Esophagus squamous epithelium (tissue), 5 donors: ENCODE measurements at regions not wholly inside any gene's neighbourhood (a gene's known extent, or its start where the extent isn't known, plus 50 kb on each side); places are given as distances from the start of the nearest gene placed in this dataset.

Source experiments
- DNase-seq: peaks from one replicate; lab custom pipeline; 2025; lab: John Stamatoyannopoulos, UW
- H3K27ac ChIP-seq, 4 donors: fragments of 200-600 bp; sonication (generic); one replicate each; pipeline ENCODE4 v1.5.1; 2016 to 2019; ENCODE audit warnings: mild to moderate bottlenecking in 1 of 4
- H3K27me3 ChIP-seq, 4 donors: fragments of 200-600 bp; sonication (generic); 1 replicate in 3 of 4; 2 replicates in 1 of 4; pipeline versions ENCODE4 v1.5.1 to v1.6.0; 2017 to 2021; ENCODE audit warnings: antibody characterized with exemption in 1 of 4
- H3K36me3 ChIP-seq, 3 donors: fragments of 200-600 bp; sonication (generic); one replicate each; pipeline ENCODE4 v1.5.1; 2016 to 2019
- H3K4me1 ChIP-seq, 3 donors: fragments of 200-600 bp; sonication (generic); one replicate each; pipeline ENCODE4 v1.5.1; 2017 to 2019
- H3K4me3 ChIP-seq, 4 donors: fragments of 200-600 bp; sonication (generic); 1 replicate in 3 of 4; 2 replicates in 1 of 4; pipeline ENCODE4 v1.5.1; 2016 to 2019; ENCODE audit warnings: mild to moderate bottlenecking in 2 of 4, moderate library complexity in 1 of 4
- H3K9me3 ChIP-seq, 3 donors: fragments of 200-600 bp; sonication (generic); one replicate each; pipeline ENCODE4 v1.5.1; 2016 to 2019
- POLR2A ChIP-seq, 4 donors: fragments of 450-650 bp; IDR thresholded peaks; one replicate each; pipeline ENCODE4 v1.6.1; 2017; ENCODE audit warnings: antibody characterized with exemption in 4 of 4, mild to moderate bottlenecking in 4 of 4, moderate library complexity in 3 of 4
- WGBS, 2 donors: methylation state at CpG; one replicate each; pipeline ENCODE4 v1.1.5; 2018; 5-methylcytosine and 5-hydroxymethylcytosine counted together
- intact Hi-C: fragments of 100-400 bp; cut with DNase I; formaldehyde crosslinking; loops from one replicate; pipeline ENCODE4 v1.15.0; 2022
- TF ChIP-seq, protein P1 (sequence below), 6 experiments: fragments of 450-650 bp in 4 of 6; fragments of 200-600 bp in 2 of 6; sonication (generic) in 2 of 6; IDR thresholded peaks; one replicate each; pipeline ENCODE4 v1.5.1; 2016 to 2019; ENCODE audit warnings: antibody characterized with exemption in 6 of 6, mild to moderate bottlenecking in 4 of 6, moderate library complexity in 4 of 6
- donor health status: DM: yes; HTN: yes; CAD: no.

DNA sequence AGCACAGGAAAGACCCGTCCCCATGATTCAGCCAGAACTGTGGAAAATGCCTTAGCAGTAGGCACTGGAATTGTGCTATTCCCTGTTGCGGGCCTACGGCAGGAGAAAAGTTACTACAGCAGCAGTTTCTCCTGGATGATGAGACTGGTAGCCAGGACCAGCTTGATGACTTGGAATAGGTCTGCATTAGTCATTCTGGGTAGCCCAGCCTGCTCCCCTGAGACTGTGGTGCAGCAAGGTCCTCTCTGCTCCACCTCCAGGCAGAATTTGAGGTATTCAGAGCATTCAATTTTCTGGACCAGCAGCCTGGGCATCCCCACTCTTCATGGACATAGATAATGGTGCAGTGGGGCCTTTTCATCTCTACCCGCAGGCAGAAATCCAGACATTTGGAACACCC lies 490.0 kb downstream of the SH2D4B start:
- DNase-seq: no peak
- no peaks in the 10 kb centered on the region for H3K4me1 ChIP-seq
- H3K27ac ChIP-seq: no peak overlapping the region
- WGBS, 2 donors: 79 to 100% methylated on average over 1 to 3 of the region's 4 CpGs
- TF ChIP-seq POLR2A (IDR thresholded peaks at IDR 0.05): no peak
- TF ChIP-seq, protein P1, sequence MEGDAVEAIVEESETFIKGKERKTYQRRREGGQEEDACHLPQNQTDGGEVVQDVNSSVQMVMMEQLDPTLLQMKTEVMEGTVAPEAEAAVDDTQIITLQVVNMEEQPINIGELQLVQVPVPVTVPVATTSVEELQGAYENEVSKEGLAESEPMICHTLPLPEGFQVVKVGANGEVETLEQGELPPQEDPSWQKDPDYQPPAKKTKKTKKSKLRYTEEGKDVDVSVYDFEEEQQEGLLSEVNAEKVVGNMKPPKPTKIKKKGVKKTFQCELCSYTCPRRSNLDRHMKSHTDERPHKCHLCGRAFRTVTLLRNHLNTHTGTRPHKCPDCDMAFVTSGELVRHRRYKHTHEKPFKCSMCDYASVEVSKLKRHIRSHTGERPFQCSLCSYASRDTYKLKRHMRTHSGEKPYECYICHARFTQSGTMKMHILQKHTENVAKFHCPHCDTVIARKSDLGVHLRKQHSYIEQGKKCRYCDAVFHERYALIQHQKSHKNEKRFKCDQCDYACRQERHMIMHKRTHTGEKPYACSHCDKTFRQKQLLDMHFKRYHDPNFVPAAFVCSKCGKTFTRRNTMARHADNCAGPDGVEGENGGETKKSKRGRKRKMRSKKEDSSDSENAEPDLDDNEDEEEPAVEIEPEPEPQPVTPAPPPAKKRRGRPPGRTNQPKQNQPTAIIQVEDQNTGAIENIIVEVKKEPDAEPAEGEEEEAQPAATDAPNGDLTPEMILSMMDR (IDR thresholded peaks at IDR 0.05): no peak
- H3K27me3 ChIP-seq: no peaks in the 10 kb centered on the region
- H3K36me3 ChIP-seq: no peaks in the 10 kb centered on the region
- intact Hi-C loops: no loop called here
- H3K4me3 ChIP-seq: no peak overlapping the region
- no peaks in the 10 kb centered on the region for H3K9me3 ChIP-seq

DNA sequence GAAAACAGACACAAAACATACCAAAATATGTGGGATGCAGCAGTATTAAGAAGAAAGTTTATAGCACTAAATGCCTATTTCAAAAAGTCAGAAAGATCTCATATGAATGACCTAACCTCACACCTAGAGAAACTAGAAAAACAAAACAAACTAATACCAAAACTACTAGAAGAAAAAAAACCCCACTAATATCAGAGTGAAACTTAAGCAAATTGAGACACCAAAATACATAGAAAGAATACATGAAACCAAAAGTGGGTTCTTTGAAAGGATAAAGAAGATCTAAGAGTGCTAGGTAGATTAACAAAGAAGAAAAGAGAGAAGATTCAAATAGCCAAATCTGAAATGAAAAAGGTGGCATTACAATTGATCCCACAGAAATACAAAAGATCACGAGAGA lies 494.1 kb downstream of the SH2D4B start:
- Histone ChIP-seq H3K36me3 (no peaks in the 10 kb centered on the region), H3K27me3 (no peaks in the 10 kb centered on the region), H3K9me3 (no peaks in the 10 kb centered on the region), H3K4me1 (no peaks in the 10 kb centered on the region), H3K4me3 (no peak overlapping the region), H3K27ac (no peak overlapping the region)
- intact Hi-C loops: no loop called here
- 44 to 91% methylated on average over 1 of the region's 1 CpG for WGBS, 2 donors
- no peak for DNase-seq
- TF ChIP-seq, protein P1 (IDR thresholded peaks at IDR 0.05): no peak
- no peak for TF ChIP-seq POLR2A (IDR thresholded peaks at IDR 0.05)

DNA sequence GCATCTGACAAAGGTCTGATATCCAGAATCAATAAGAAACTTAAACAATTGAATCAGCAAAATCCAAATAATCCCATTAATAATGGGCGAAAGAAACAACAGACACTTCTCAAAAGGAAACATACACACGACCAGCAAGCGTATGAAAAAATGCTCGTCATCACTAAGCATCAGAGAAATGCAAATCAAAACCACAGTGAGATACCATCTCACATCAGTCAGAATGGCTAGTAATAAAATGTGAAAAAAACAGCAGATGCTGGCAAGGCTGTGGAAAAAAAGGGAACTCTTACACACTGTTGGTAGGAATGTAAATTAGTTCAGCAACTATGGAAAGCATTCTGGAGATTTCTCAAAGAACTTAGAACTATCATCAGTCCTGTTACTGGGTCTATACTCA lies 496.7 kb downstream of the SH2D4B start:
- Histone ChIP-seq H3K4me3 (no peak overlapping the region), H3K27me3 (no peaks in the 10 kb centered on the region), H3K36me3 (no peaks in the 10 kb centered on the region), H3K9me3 (no peaks in the 10 kb centered on the region), H3K27ac (no peak overlapping the region), H3K4me1 (no peaks in the 10 kb centered on the region)
- TF ChIP-seq, protein P1 (IDR thresholded peaks at IDR 0.05): no peak
- TF ChIP-seq POLR2A (IDR thresholded peaks at IDR 0.05): no peak
- no peak for DNase-seq
- 45 to 61% methylated on average over 4 of the region's 4 CpGs for WGBS, 2 donors
- intact Hi-C loops: no loop called here

DNA sequence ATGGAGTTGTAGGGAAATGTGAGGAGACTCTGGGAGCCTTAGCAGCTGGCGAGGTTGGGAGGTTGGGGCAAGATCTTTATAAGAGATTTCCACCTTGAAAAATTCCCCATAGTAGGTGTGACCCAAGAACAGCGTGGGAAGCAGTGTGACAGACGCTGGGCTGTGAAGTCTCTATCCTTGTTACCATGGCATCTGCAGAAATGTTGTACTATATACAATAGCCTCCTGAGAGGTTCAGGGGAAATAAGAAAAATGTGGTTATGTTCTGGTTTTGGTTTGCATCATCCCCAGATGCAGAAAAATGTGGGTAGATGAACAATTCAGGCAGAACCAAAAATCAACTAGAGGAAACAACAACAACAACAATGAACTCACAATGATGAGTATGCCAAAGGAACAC lies 498.6 kb downstream of the SH2D4B start:
- DNase-seq: no peak
- H3K27me3 ChIP-seq: no peaks in the 10 kb centered on the region
- intact Hi-C loops: no loop called here
- H3K4me1 ChIP-seq: no peaks in the 10 kb centered on the region
- H3K4me3 ChIP-seq: no peak overlapping the region
- H3K36me3 ChIP-seq: no peaks in the 10 kb centered on the region
- 45 to 49% methylated on average over 3 of the region's 3 CpGs for WGBS, 2 donors
- no peak for TF ChIP-seq POLR2A (IDR thresholded peaks at IDR 0.05)
- TF ChIP-seq, protein P1 (IDR thresholded peaks at IDR 0.05): no peak
- H3K27ac ChIP-seq: no peak overlapping the region
- H3K9me3 ChIP-seq: no peaks in the 10 kb centered on the region

GRCh38 chr10:81040031-81040430 lies 502.3 kb downstream of the SH2D4B start:
- no peaks in the 10 kb centered on the region for H3K36me3 ChIP-seq
- H3K9me3 ChIP-seq: no peaks in the 10 kb centered on the region
- H3K27ac ChIP-seq: no peak overlapping the region
- no peak for DNase-seq
- TF ChIP-seq POLR2A (IDR thresholded peaks at IDR 0.05): no peak
- TF ChIP-seq, protein P1 (IDR thresholded peaks at IDR 0.05): no peak
- intact Hi-C loops: no loop called here
- H3K27me3 ChIP-seq: no peaks in the 10 kb centered on the region
- H3K4me1 ChIP-seq: no peaks in the 10 kb centered on the region
- no peak overlapping the region for H3K4me3 ChIP-seq
- WGBS, 2 donors: 65 to 81% methylated on average over 6 of the region's 6 CpGs
